KMS-11 (cell line): ENCODE measurements at regions not wholly inside any gene's neighbourhood (a gene's known extent, or its start where the extent isn't known, plus 50 kb on each side); places are given as distances from the start of the nearest gene placed in this dataset.
"Not testable (repeated sequence)": the region's sequence is repeated elsewhere in the genome, so short reads cannot be mapped to it uniquely, and the experiment has no call there.

Experiments
- H2AFZ ChIP-seq: fragments of 200-600 bp; sonication (generic); 2 replicates; pipeline ENCODE4 v1.6.1; 2016; ENCODE audit warnings: antibody characterized with exemption, mixed run types, low read depth
- H3K27ac ChIP-seq: fragments of 200-600 bp; sonication (generic); 2 replicates; pipeline ENCODE4 v1.6.1; 2016; ENCODE audit warnings: mild to moderate bottlenecking, mixed run types
- H3K27me3 ChIP-seq: fragments of 200-600 bp; sonication (generic); 2 replicates; pipeline ENCODE4 v1.6.1; 2017; ENCODE audit warnings: mild to moderate bottlenecking, low read depth, mixed run types, moderate library complexity; ENCODE audit not compliant: insufficient read depth
- H3K36me3 ChIP-seq: fragments of 200-600 bp; sonication (generic); 2 replicates; pipeline ENCODE4 v1.6.1; 2017; ENCODE audit warnings: mild to moderate bottlenecking, mixed run types; ENCODE audit not compliant: insufficient read depth
- H3K4me1 ChIP-seq: fragments of 200-600 bp; sonication (generic); 2 replicates; pipeline ENCODE4 v1.6.1; 2016; ENCODE audit warnings: mild to moderate bottlenecking, low read depth, mixed run types; ENCODE audit not compliant: poor library complexity, severe bottlenecking
- H3K4me2 ChIP-seq: fragments of 200-600 bp; sonication (generic); 2 replicates; pipeline ENCODE4 v1.7.0; 2016; ENCODE audit warnings: mild to moderate bottlenecking, mixed run types
- H3K4me3 ChIP-seq: fragments of 200-600 bp; sonication (generic); IDR thresholded peaks from 2 replicates; pipeline ENCODE4 v1.6.1; 2017; ENCODE audit warnings: low read depth, low read length, mixed read lengths; ENCODE audit not compliant: insufficient read depth
- H3K79me2 ChIP-seq: fragments of 200-600 bp; sonication (generic); 2 replicates; pipeline ENCODE4 v1.6.1; 2016; ENCODE audit warnings: low read depth, mixed run types; ENCODE audit not compliant: insufficient read depth
- H3K9ac ChIP-seq: fragments of 200-600 bp; sonication (generic); 2 replicates; pipeline ENCODE4 v1.6.1; 2016; ENCODE audit warnings: mild to moderate bottlenecking, mixed run types
- H4K20me1 ChIP-seq: fragments of 200-600 bp; sonication (generic); 2 replicates; pipeline ENCODE4 v1.6.1; 2016; ENCODE audit warnings: mild to moderate bottlenecking, mixed run types; ENCODE audit not compliant: insufficient read depth
- CTCF ChIP-seq: fragments of 200-600 bp; sonication (generic); conservative IDR thresholded peaks from 2 replicates; pipeline ENCODE4 v1.6.1; 2017; ENCODE audit warnings: low read depth, mild to moderate bottlenecking, antibody characterized with exemption, low read length, moderate library complexity, mixed read lengths

GRCh38 chr2:38484957-38485356 lies 107.9 kb upstream of the ATL2 start:
- no peak overlapping the region for H2AFZ ChIP-seq
- H3K9ac ChIP-seq = no peak overlapping the region
- no peak overlapping the region for H3K4me3 ChIP-seq
- no peaks in the 10 kb centered on the region for H4K20me1 ChIP-seq
- no peaks in the 10 kb centered on the region for H3K79me2 ChIP-seq
- H3K27ac ChIP-seq = no peak overlapping the region
- no peaks in the 10 kb centered on the region for H3K27me3 ChIP-seq
- H3K4me2 ChIP-seq = no peak overlapping the region
- no peaks in the 10 kb centered on the region for H3K36me3 ChIP-seq
- H3K4me1 ChIP-seq = peaks cover 3% of the 10 kb centered on the region
- TF ChIP-seq CTCF = no peak

GRCh38 chr2:38483776-38484501 lies 106.9 kb upstream of the ATL2 start:
- Histone ChIP-seq H3K36me3 (no peaks in the 10 kb centered on the region), H3K79me2 (no peaks in the 10 kb centered on the region), H3K9ac (no peak overlapping the region), H3K4me2 (no peak overlapping the region), H3K27me3 (no peaks in the 10 kb centered on the region), H4K20me1 (no peaks in the 10 kb centered on the region), H3K27ac (no peak overlapping the region), H3K4me1 (peaks cover 3% of the 10 kb centered on the region), H2AFZ (no peak overlapping the region), H3K4me3 (no peak overlapping the region)
- TF ChIP-seq CTCF = no peak

- not testable (repeated sequence) for H3K9ac ChIP-seq, H2AFZ ChIP-seq, H4K20me1 ChIP-seq, H3K4me3 ChIP-seq, H3K27ac ChIP-seq, H3K4me2 ChIP-seq, H3K4me1 ChIP-seq, H3K27me3 ChIP-seq, H3K36me3 ChIP-seq, H3K79me2 ChIP-seq
These were observed 105.6 kb upstream of the ATL2 start for GRCh38 chr2:38482710-38483109.

- Histone ChIP-seq H3K4me3 (no peak overlapping the region), H3K4me2 (no peak overlapping the region), H3K9ac (no peak overlapping the region), H3K4me1 (no peaks in the 10 kb centered on the region), H2AFZ (no peak overlapping the region), H3K36me3 (no peaks in the 10 kb centered on the region), H3K27ac (no peak overlapping the region), H4K20me1 (no peaks in the 10 kb centered on the region), H3K79me2 (no peaks in the 10 kb centered on the region), H3K27me3 (no peaks in the 10 kb centered on the region)
- no peak for TF ChIP-seq CTCF
These were observed 103.5 kb upstream of the ATL2 start for GRCh38 chr2:38480617-38481016.

DNA sequence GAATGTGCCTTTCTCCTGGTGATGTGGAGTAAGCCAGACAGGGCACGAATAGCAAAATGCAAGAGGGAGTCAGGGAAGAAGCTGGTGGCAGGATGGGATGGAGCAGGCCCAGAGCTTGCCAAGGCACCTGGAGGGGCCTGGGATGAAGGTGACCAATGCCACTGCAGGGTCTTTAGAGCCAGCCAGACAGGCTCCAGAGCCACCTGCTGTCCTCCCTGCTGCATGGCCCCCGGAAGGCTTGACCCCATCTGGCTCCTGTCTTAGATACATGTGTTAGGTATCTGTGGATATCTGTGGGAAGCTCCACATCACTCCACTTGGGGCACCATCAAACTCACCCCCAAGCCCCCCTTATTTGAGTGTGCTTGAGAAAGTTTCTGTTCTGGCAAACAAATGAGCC lies 99.9 kb upstream of the ATL2 start:
- H3K27me3 ChIP-seq = no peaks in the 10 kb centered on the region
- H3K27ac ChIP-seq = no peak overlapping the region
- TF ChIP-seq CTCF = no peak
- no peak overlapping the region for H3K9ac ChIP-seq
- no peaks in the 10 kb centered on the region for H3K36me3 ChIP-seq
- H3K4me3 ChIP-seq = no peak overlapping the region
- H3K4me2 ChIP-seq = no peak overlapping the region
- no peak overlapping the region for H2AFZ ChIP-seq
- no peaks in the 10 kb centered on the region for H4K20me1 ChIP-seq
- H3K4me1 ChIP-seq = no peaks in the 10 kb centered on the region
- H3K79me2 ChIP-seq = no peaks in the 10 kb centered on the region
